T-helper 17 cell (primary cell): ENCODE measurements at regions not wholly inside any gene's neighbourhood (a gene's known extent, or its start where the extent isn't known, plus 50 kb on each side); places are given as distances from the start of the nearest gene placed in this dataset.

Source experiments
- ATAC-seq: fragments of 150-1000 bp; cut with Tn5 transposase; 2 replicates; pipeline ENCODE4 v1.10.0; 2021; ENCODE audit warnings: mild to moderate bottlenecking, moderate library complexity
- DNase-seq, 3 donors: peaks; one replicate each; pipeline versions ENCODE4 v3.0.0 to v3.0.0-alpha.2; 2020 to 2021
- H3K9me3 ChIP-seq: one replicate; pipeline ENCODE4 v1.7.0; 2013; ENCODE audit warnings: low read length, mild to moderate bottlenecking; ENCODE audit not compliant: control insufficient read depth, poor library complexity, severe bottlenecking
- H3K27ac Mint-ChIP-seq: one replicate; pipeline ENCODE4 v1.8.0; 2022; ENCODE audit warnings: mild to moderate bottlenecking, moderate library complexity, mixed read lengths
- H3K27me3 Mint-ChIP-seq: one replicate; pipeline ENCODE4 v1.8.0; 2022; ENCODE audit warnings: mixed read lengths
- H3K36me3 Mint-ChIP-seq: one replicate; pipeline ENCODE4 v1.8.0; 2022; ENCODE audit warnings: low read depth, mixed read lengths
- H3K4me1 Mint-ChIP-seq: one replicate; pipeline ENCODE4 v1.8.0; 2022; ENCODE audit warnings: mild to moderate bottlenecking, mixed read lengths
- H3K4me3 Mint-ChIP-seq: one replicate; pipeline ENCODE4 v1.8.0; 2022; ENCODE audit warnings: mild to moderate bottlenecking, moderate library complexity, mixed read lengths

- Mint-ChIP-seq H3K27me3 (no peaks in the 10 kb centered on the region), H3K36me3 (no peaks in the 10 kb centered on the region), H3K27ac (no peak overlapping the region), H3K4me3 (no peak overlapping the region), H3K4me1 (no peaks in the 10 kb centered on the region)
- no peak for DNase-seq
- H3K9me3 ChIP-seq: no peaks in the 10 kb centered on the region
- ATAC-seq: no peak
Observed at GRCh38 chr18:40875101-40875615, 1079.9 kb upstream of the PIK3C3 start.

- Mint-ChIP-seq H3K36me3 (no peaks in the 10 kb centered on the region), H3K4me1 (no peaks in the 10 kb centered on the region), H3K4me3 (no peak overlapping the region), H3K27ac (no peak overlapping the region), H3K27me3 (no peaks in the 10 kb centered on the region)
- DNase-seq (no peak), ATAC-seq (no peak)
- no peaks in the 10 kb centered on the region for H3K9me3 ChIP-seq
Observed at GRCh38 chr18:40874233-40874632, 1080.8 kb upstream of the PIK3C3 start.

- DNase-seq: no peak
- no peak for ATAC-seq
- Mint-ChIP-seq H3K27ac (no peak overlapping the region), H3K36me3 (no peaks in the 10 kb centered on the region), H3K27me3 (no peaks in the 10 kb centered on the region), H3K4me1 (no peaks in the 10 kb centered on the region), H3K4me3 (no peak overlapping the region)
- no peaks in the 10 kb centered on the region for H3K9me3 ChIP-seq
Observed at GRCh38 chr18:40868110-40868858, 1086.8 kb upstream of the PIK3C3 start.

- H3K36me3 Mint-ChIP-seq: no peaks in the 10 kb centered on the region
- no peak for ATAC-seq
- no peak overlapping the region for H3K4me3 Mint-ChIP-seq
- no peaks in the 10 kb centered on the region for H3K4me1 Mint-ChIP-seq
- no peaks in the 10 kb centered on the region for H3K27me3 Mint-ChIP-seq
- no peaks in the 10 kb centered on the region for H3K9me3 ChIP-seq
- DNase-seq: no peak
- no peak overlapping the region for H3K27ac Mint-ChIP-seq
Observed at GRCh38 chr18:40867459-40867858, 1087.6 kb upstream of the PIK3C3 start.

- ATAC-seq (no peak), DNase-seq (no peak)
- H3K9me3 ChIP-seq: no peaks in the 10 kb centered on the region
- Mint-ChIP-seq H3K4me1 (no peaks in the 10 kb centered on the region), H3K27me3 (no peaks in the 10 kb centered on the region), H3K36me3 (no peaks in the 10 kb centered on the region), H3K4me3 (no peak overlapping the region), H3K27ac (no peak overlapping the region)
Observed at GRCh38 chr18:40866968-40867367, 1088.1 kb upstream of the PIK3C3 start.

GRCh38 chr18:40866013-40866645 is 1088.9 kb upstream of the PIK3C3 start:
- no peaks in the 10 kb centered on the region for H3K27me3 Mint-ChIP-seq
- no peak overlapping the region for H3K4me3 Mint-ChIP-seq
- no peaks in the 10 kb centered on the region for H3K9me3 ChIP-seq
- DNase-seq (no peak), ATAC-seq (no peak)
- no peak overlapping the region for H3K27ac Mint-ChIP-seq
- no peaks in the 10 kb centered on the region for H3K4me1 Mint-ChIP-seq
- no peaks in the 10 kb centered on the region for H3K36me3 Mint-ChIP-seq

- ATAC-seq (no peak), DNase-seq (no peak)
- Mint-ChIP-seq H3K27ac (no peak overlapping the region), H3K4me1 (no peaks in the 10 kb centered on the region), H3K36me3 (no peaks in the 10 kb centered on the region), H3K27me3 (no peaks in the 10 kb centered on the region), H3K4me3 (no peak overlapping the region)
- H3K9me3 ChIP-seq: no peaks in the 10 kb centered on the region
Observed at GRCh38 chr18:40864846-40865245, 1090.2 kb upstream of the PIK3C3 start.

GRCh38 chr18:40863801-40864200 is 1091.2 kb upstream of the PIK3C3 start:
- Mint-ChIP-seq H3K4me1 (no peaks in the 10 kb centered on the region), H3K27ac (no peak overlapping the region), H3K4me3 (no peak overlapping the region), H3K27me3 (no peaks in the 10 kb centered on the region), H3K36me3 (no peaks in the 10 kb centered on the region)
- DNase-seq (no peak), ATAC-seq (no peak)
- H3K9me3 ChIP-seq: no peaks in the 10 kb centered on the region

- DNase-seq (no peak), ATAC-seq (no peak)
- Mint-ChIP-seq H3K4me3 (no peak overlapping the region), H3K4me1 (no peaks in the 10 kb centered on the region), H3K36me3 (no peaks in the 10 kb centered on the region), H3K27me3 (no peaks in the 10 kb centered on the region), H3K27ac (no peak overlapping the region)
- H3K9me3 ChIP-seq: no peaks in the 10 kb centered on the region
Observed at GRCh38 chr18:40860189-40860588, 1094.8 kb upstream of the PIK3C3 start.

- Mint-ChIP-seq H3K4me1 (no peaks in the 10 kb centered on the region), H3K36me3 (no peaks in the 10 kb centered on the region), H3K4me3 (no peak overlapping the region), H3K27ac (no peak overlapping the region), H3K27me3 (no peaks in the 10 kb centered on the region)
- ATAC-seq: no peak
- DNase-seq: no peak
- H3K9me3 ChIP-seq: no peaks in the 10 kb centered on the region
Observed at GRCh38 chr18:40855661-40856060, 1099.4 kb upstream of the PIK3C3 start.

GRCh38 chr18:40852406-40852805 is 1102.6 kb upstream of the PIK3C3 start:
- Mint-ChIP-seq H3K4me3 (no peak overlapping the region), H3K36me3 (no peaks in the 10 kb centered on the region), H3K27me3 (no peaks in the 10 kb centered on the region), H3K4me1 (no peaks in the 10 kb centered on the region), H3K27ac (no peak overlapping the region)
- H3K9me3 ChIP-seq: no peaks in the 10 kb centered on the region
- ATAC-seq (no peak), DNase-seq (no peak)

GRCh38 chr18:40851014-40851429 is 1104.0 kb upstream of the PIK3C3 start:
- ATAC-seq: no peak
- Mint-ChIP-seq H3K4me3 (no peak overlapping the region), H3K36me3 (no peaks in the 10 kb centered on the region), H3K27ac (no peak overlapping the region), H3K27me3 (no peaks in the 10 kb centered on the region), H3K4me1 (no peaks in the 10 kb centered on the region)
- no peaks in the 10 kb centered on the region for H3K9me3 ChIP-seq
- DNase-seq: no peak

- no peak for DNase-seq
- H3K9me3 ChIP-seq: no peaks in the 10 kb centered on the region
- no peak for ATAC-seq
- H3K36me3 Mint-ChIP-seq: no peaks in the 10 kb centered on the region
- no peak overlapping the region for H3K4me3 Mint-ChIP-seq
- no peaks in the 10 kb centered on the region for H3K4me1 Mint-ChIP-seq
- H3K27me3 Mint-ChIP-seq: no peaks in the 10 kb centered on the region
- H3K27ac Mint-ChIP-seq: no peak overlapping the region
Observed at GRCh38 chr18:40849886-40850285, 1105.1 kb upstream of the PIK3C3 start.

- H3K4me3 Mint-ChIP-seq: no peak overlapping the region
- DNase-seq (no peak), ATAC-seq (no peak)
- no peak overlapping the region for H3K27ac Mint-ChIP-seq
- no peaks in the 10 kb centered on the region for H3K9me3 ChIP-seq
- no peaks in the 10 kb centered on the region for H3K4me1 Mint-ChIP-seq
- H3K36me3 Mint-ChIP-seq: no peaks in the 10 kb centered on the region
- H3K27me3 Mint-ChIP-seq: no peaks in the 10 kb centered on the region
Observed at GRCh38 chr18:40841467-40841866, 1113.6 kb upstream of the PIK3C3 start.
